Esophagus squamous epithelium (tissue), 4 donors: ENCODE measurements at regions not wholly inside any gene's neighbourhood (a gene's known extent, or its start where the extent isn't known, plus 50 kb on each side); places are given as distances from the start of the nearest gene placed in this dataset.

ENCODE experiments used
- POLR2A ChIP-seq, 4 donors: fragments of 450-650 bp; IDR thresholded peaks; one replicate each; pipeline ENCODE4 v1.6.1; 2017; ENCODE audit warnings: antibody characterized with exemption in 4 of 4, mild to moderate bottlenecking in 4 of 4, moderate library complexity in 3 of 4
- TF ChIP-seq, protein P1 (sequence below), 6 experiments: fragments of 450-650 bp in 4 of 6; fragments of 200-600 bp in 2 of 6; sonication (generic) in 2 of 6; IDR thresholded peaks; one replicate each; pipeline ENCODE4 v1.5.1; 2016 to 2019; ENCODE audit warnings: antibody characterized with exemption in 6 of 6, mild to moderate bottlenecking in 4 of 6, moderate library complexity in 4 of 6

DNA sequence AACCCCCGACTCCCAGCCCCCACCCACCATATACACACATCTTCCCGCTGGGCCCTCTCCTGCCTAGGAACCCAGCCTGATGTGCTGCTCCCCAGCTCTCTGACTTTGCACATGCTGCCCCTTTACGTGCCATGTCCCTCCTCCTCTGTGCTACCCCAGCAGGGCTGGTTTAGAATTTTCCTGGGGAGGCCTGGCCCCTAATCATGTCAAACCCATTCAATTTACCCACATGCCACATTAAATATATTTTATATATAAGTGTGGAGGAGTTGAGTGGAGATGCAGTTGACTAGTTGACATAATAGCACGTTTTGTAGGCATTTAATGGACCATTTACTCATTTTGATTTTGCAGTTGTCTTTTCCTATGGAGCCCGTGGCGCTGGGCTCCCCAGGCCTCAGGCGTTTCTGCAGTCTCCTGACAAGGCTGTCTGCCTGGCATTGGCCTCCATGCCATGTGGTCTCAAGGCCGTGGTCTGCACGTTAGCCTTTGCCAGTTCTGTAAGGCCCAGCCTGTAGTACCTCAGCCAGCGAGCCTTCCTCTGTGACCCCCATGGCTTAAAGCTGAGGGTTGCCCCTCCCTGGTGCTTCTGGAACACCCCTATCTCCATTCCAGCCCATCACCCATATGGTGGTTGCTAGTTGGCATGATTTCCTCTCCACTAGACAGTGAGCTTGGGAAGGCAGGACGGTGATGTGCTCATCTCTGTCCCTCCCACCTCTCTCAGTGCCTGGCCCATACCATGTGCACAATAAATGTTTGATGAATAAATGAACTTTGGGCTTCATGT is 155.8 kb downstream of the TLE3 start:
- TF ChIP-seq, protein P1, sequence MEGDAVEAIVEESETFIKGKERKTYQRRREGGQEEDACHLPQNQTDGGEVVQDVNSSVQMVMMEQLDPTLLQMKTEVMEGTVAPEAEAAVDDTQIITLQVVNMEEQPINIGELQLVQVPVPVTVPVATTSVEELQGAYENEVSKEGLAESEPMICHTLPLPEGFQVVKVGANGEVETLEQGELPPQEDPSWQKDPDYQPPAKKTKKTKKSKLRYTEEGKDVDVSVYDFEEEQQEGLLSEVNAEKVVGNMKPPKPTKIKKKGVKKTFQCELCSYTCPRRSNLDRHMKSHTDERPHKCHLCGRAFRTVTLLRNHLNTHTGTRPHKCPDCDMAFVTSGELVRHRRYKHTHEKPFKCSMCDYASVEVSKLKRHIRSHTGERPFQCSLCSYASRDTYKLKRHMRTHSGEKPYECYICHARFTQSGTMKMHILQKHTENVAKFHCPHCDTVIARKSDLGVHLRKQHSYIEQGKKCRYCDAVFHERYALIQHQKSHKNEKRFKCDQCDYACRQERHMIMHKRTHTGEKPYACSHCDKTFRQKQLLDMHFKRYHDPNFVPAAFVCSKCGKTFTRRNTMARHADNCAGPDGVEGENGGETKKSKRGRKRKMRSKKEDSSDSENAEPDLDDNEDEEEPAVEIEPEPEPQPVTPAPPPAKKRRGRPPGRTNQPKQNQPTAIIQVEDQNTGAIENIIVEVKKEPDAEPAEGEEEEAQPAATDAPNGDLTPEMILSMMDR (IDR thresholded peaks at IDR 0.05): no peak
- TF ChIP-seq POLR2A (IDR thresholded peaks at IDR 0.05): no peak
